Astrocyte of the spinal cord (primary cell): ENCODE measurements at regions not wholly inside any gene's neighbourhood (a gene's known extent, or its start where the extent isn't known, plus 50 kb on each side); places are given as distances from the start of the nearest gene placed in this dataset.
"Not testable (repeated sequence)": the region's sequence is repeated elsewhere in the genome, so short reads cannot be mapped to it uniquely, and the experiment has no call there.

Experiments used
- DNase-seq: peaks from one replicate; pipeline ENCODE4 v3.0.0; 2011; ENCODE audit warnings: low read depth, low spot score
- H3K4me3 ChIP-seq: 2 replicates; pipeline ENCODE4 v1.5.1; 2011; ENCODE audit warnings: low read depth, mild to moderate bottlenecking, low read length, moderate library complexity
- CTCF ChIP-seq: IDR thresholded peaks from 2 replicates; pipeline ENCODE4 v1.5.1; 2012; ENCODE audit warnings: low read depth, mild to moderate bottlenecking, low read length, inconsistent platforms
- in situ Hi-C: cut with HindIII; loops from 2 replicates; pipeline ENCODE4 v1.10.0; 2017; ENCODE audit warnings: low sequenced_read_pairs

GRCh38 chr9:29233193-29233592, 1659.9 kb upstream of the C9orf72 start:
- no peak for TF ChIP-seq CTCF
- DNase-seq = no peak
- in situ Hi-C loops = no loop called here

GRCh38 chr9:29241320-29241719, 1668.0 kb upstream of the C9orf72 start:
- TF ChIP-seq CTCF = no peak
- in situ Hi-C loops = no loop called here
- no peak overlapping the region for H3K4me3 ChIP-seq
- no peak for DNase-seq

More at GRCh38 chr9:29233193-29233592, 1659.9 kb upstream of the C9orf72 start:
- no peak overlapping the region for H3K4me3 ChIP-seq

- no peak for TF ChIP-seq CTCF
- no peak for DNase-seq
- in situ Hi-C loops = no loop called here
- H3K4me3 ChIP-seq = no peak overlapping the region
These were observed 1672.1 kb upstream of the C9orf72 start for GRCh38 chr9:29245351-29245750.

GRCh38 chr9:29270400-29270799, 1697.1 kb upstream of the C9orf72 start:
- DNase-seq, in situ Hi-C loops, H3K4me3 ChIP-seq: not testable (repeated sequence)

GRCh38 chr9:29282121-29282520, 1708.8 kb upstream of the C9orf72 start:
- in situ Hi-C loops = no loop called here
- no peak for TF ChIP-seq CTCF
- DNase-seq = no peak
- no peak overlapping the region for H3K4me3 ChIP-seq

GRCh38 chr9:29285818-29286217, 1712.5 kb upstream of the C9orf72 start:
- no peak for TF ChIP-seq CTCF
- no peak overlapping the region for H3K4me3 ChIP-seq
- DNase-seq = peak; percentile 17
- in situ Hi-C loops = no loop called here

GRCh38 chr9:29289365-29289764, 1716.1 kb upstream of the C9orf72 start:
- DNase-seq = no peak
- no peak for TF ChIP-seq CTCF
- H3K4me3 ChIP-seq = no peak overlapping the region
- in situ Hi-C loops = no loop called here
